HL-60 (cell line): ENCODE measurements at regions not wholly inside any gene's neighbourhood (a gene's known extent, or its start where the extent isn't known, plus 50 kb on each side); places are given as distances from the start of the nearest gene placed in this dataset.

Source experiments
- DNase-seq, 2 experiments: peaks; one replicate each; pipeline ENCODE4 v3.0.0-alpha.2; 2010 to 2020; ENCODE audit warnings: low read depth in 1 of 2, low spot score in 1 of 2
- H3K27ac ChIP-seq: fragments of 250-450 bp; sonication (Bioruptor Pico); replicated peaks from 2 replicates; pipeline ENCODE4 v1.5.1; 2020; ENCODE audit warnings: mild to moderate bottlenecking, moderate library complexity
- H3K27me3 ChIP-seq: fragments of 250-450 bp; sonication (Bioruptor Pico); 2 replicates; pipeline ENCODE4 v1.5.1; 2021; ENCODE audit warnings: mild to moderate bottlenecking, moderate library complexity; ENCODE audit not compliant: insufficient read depth, poor library complexity, severe bottlenecking
- H3K4me3 ChIP-seq: replicated peaks from 2 replicates; pipeline ENCODE4 v1.5.1; 2011; ENCODE audit warnings: mild to moderate bottlenecking, control low read depth, low read length; ENCODE audit not compliant: insufficient read depth
- CTCF ChIP-seq: IDR thresholded peaks from one replicate; pipeline ENCODE4 v1.5.1; 2011; ENCODE audit warnings: low read length, control low read depth, inconsistent platforms; ENCODE audit not compliant: insufficient read depth
- GABPA ChIP-seq: IDR thresholded peaks from 2 replicates; pipeline ENCODE4 v1.6.1; 2012; ENCODE audit warnings: low read depth
- POLR2AphosphoS5 ChIP-seq: IDR thresholded peaks from 2 replicates; pipeline ENCODE4 v1.6.1; 2012; ENCODE audit warnings: low read depth
- REST ChIP-seq: IDR thresholded peaks from 2 replicates; pipeline ENCODE4 v1.6.1; 2012; ENCODE audit warnings: low read depth; ENCODE audit not compliant: insufficient replicate concordance
- SPI1 ChIP-seq: IDR thresholded peaks from 2 replicates; pipeline ENCODE4 v1.6.1; 2012; ENCODE audit warnings: low read depth, mild to moderate bottlenecking, borderline replicate concordance

- no peak for TF ChIP-seq POLR2AphosphoS5
- no peak for TF ChIP-seq REST
- H3K27ac ChIP-seq: no peak overlapping the region
- H3K4me3 ChIP-seq: no peak overlapping the region
These were observed 146.7 kb upstream of the TSC22D2 start for GRCh38 chr3:150261418-150261817.

GRCh38 chr3:150260398-150260710, 147.7 kb upstream of the TSC22D2 start:
- Histone ChIP-seq H3K4me3 (no peak overlapping the region), H3K27me3 (no peaks in the 10 kb centered on the region), H3K27ac (no peak overlapping the region)
- TF ChIP-seq CTCF (no peak), GABPA (no peak), SPI1 (no peak), POLR2AphosphoS5 (no peak), REST (no peak)
- DNase-seq: no peak

More at GRCh38 chr3:150261418-150261817, 146.7 kb upstream of the TSC22D2 start:
- DNase-seq: no peak
- H3K27me3 ChIP-seq: no peaks in the 10 kb centered on the region

- no peaks in the 10 kb centered on the region for H3K27me3 ChIP-seq
- DNase-seq: no peak
- no peak for TF ChIP-seq GABPA
- H3K27ac ChIP-seq: no peak overlapping the region
- H3K4me3 ChIP-seq: no peak overlapping the region
These were observed 148.3 kb upstream of the TSC22D2 start for GRCh38 chr3:150259526-150260397.

- no peak for DNase-seq
- Histone ChIP-seq H3K27ac (no peak overlapping the region), H3K4me3 (no peak overlapping the region), H3K27me3 (no peaks in the 10 kb centered on the region)
- TF ChIP-seq CTCF (no peak), REST (no peak), POLR2AphosphoS5 (no peak), SPI1 (no peak), GABPA (no peak)
These were observed 151.3 kb upstream of the TSC22D2 start for GRCh38 chr3:150256782-150257181.
